Neural progenitor cell (in vitro differentiated cells): ENCODE measurements at regions not wholly inside any gene's neighbourhood (a gene's known extent, or its start where the extent isn't known, plus 50 kb on each side); places are given as distances from the start of the nearest gene placed in this dataset.

Experiments
- DNase-seq: peaks from one replicate; pipeline ENCODE4 v3.0.0-alpha.2; 2016; ENCODE audit warnings: low spot score
- H2AFZ ChIP-seq: fragments of 200-600 bp; sonication (generic); replicated peaks from 2 replicates; pipeline ENCODE4 v1.6.1; 2016; ENCODE audit warnings: antibody characterized with exemption
- H3F3A ChIP-seq: fragments of 200-600 bp; sonication (generic); 2 replicates; pipeline ENCODE4 v1.6.1; 2016; ENCODE audit warnings: antibody characterized with exemption, low read depth
- H3K27ac ChIP-seq: fragments of 200-600 bp; sonication (generic); 2 replicates; pipeline ENCODE4 v1.5.1; 2016; ENCODE audit warnings: mild to moderate bottlenecking
- H3K27me3 ChIP-seq: fragments of 200-600 bp; sonication (generic); 2 replicates; pipeline ENCODE4 v1.6.1; 2016; ENCODE audit warnings: mild to moderate bottlenecking, moderate library complexity
- H3K36me3 ChIP-seq: fragments of 200-600 bp; sonication (generic); 2 replicates; pipeline ENCODE4 v1.5.1; 2016
- H3K4me1 ChIP-seq: fragments of 200-600 bp; sonication (generic); 2 replicates; pipeline ENCODE4 v1.6.1; 2016; ENCODE audit warnings: mixed run types
- H3K4me2 ChIP-seq: fragments of 200-600 bp; sonication (generic); 2 replicates; pipeline ENCODE4 v1.6.1; 2016
- H3K4me3 ChIP-seq: fragments of 200-600 bp; sonication (generic); 2 replicates; pipeline ENCODE4 v1.5.1; 2016
- H3K79me2 ChIP-seq: fragments of 200-600 bp; sonication (generic); 2 replicates; pipeline ENCODE4 v1.6.1; 2016; ENCODE audit warnings: low read depth
- H3K9ac ChIP-seq: fragments of 200-600 bp; sonication (generic); 2 replicates; pipeline ENCODE4 v1.6.1; 2016
- H3K9me3 ChIP-seq: fragments of 200-600 bp; sonication (generic); 2 replicates; pipeline ENCODE4 v1.5.1; 2016; ENCODE audit warnings: low read depth
- H4K20me1 ChIP-seq: fragments of 200-600 bp; sonication (generic); 2 replicates; pipeline ENCODE4 v1.6.1; 2016; ENCODE audit warnings: low read depth
- H3K27ac Mint-ChIP-seq: 3 replicates; pipeline ENCODE4 v1.8.0; 2021; ENCODE audit warnings: mixed read lengths
- H3K27me3 Mint-ChIP-seq: 2 replicates; pipeline ENCODE4 v1.8.0; 2022; ENCODE audit warnings: low read depth, mild to moderate bottlenecking, inconsistent platforms, moderate library complexity, mixed read lengths; ENCODE audit not compliant: insufficient read depth
- H3K36me3 Mint-ChIP-seq: 3 replicates; pipeline ENCODE4 v1.8.0; 2021; ENCODE audit warnings: mixed read lengths
- H3K4me1 Mint-ChIP-seq: 3 replicates; pipeline ENCODE4 v1.8.0; 2021; ENCODE audit warnings: mixed read lengths
- H3K4me3 Mint-ChIP-seq: 3 replicates; pipeline ENCODE4 v1.8.0; 2021; ENCODE audit warnings: mild to moderate bottlenecking, moderate library complexity, mixed read lengths
- H3K9me3 Mint-ChIP-seq: 3 replicates; pipeline ENCODE4 v1.8.0; 2020; ENCODE audit warnings: mixed read lengths
- CTCF ChIP-seq: fragments of 200-600 bp; sonication (generic); IDR thresholded peaks from 2 replicates; pipeline ENCODE4 v1.5.1; 2017; ENCODE audit warnings: antibody characterized with exemption, mild to moderate bottlenecking
- EZH2 ChIP-seq: fragments of 200-600 bp; sonication (generic); IDR thresholded peaks from 2 replicates; pipeline ENCODE4 v1.6.1; 2017; ENCODE audit warnings: antibody characterized with exemption, mild to moderate bottlenecking, moderate library complexity
- EZH2phosphoT487 ChIP-seq: fragments of 200-600 bp; sonication (generic); IDR thresholded peaks from 2 replicates; pipeline ENCODE4 v1.6.1; 2017; ENCODE audit warnings: antibody characterized with exemption

- Histone ChIP-seq H3K9me3 (no peaks in the 10 kb centered on the region), H3K36me3 (no peaks in the 10 kb centered on the region), H3F3A (peaks cover 13% of the 10 kb centered on the region), H2AFZ (no peak overlapping the region), H3K4me3 (no peak overlapping the region), H3K27me3 (peaks cover 39% of the 10 kb centered on the region), H3K4me1 (no peaks in the 10 kb centered on the region), H3K27ac (no peak overlapping the region), H3K4me2 (no peak overlapping the region), H4K20me1 (no peaks in the 10 kb centered on the region), H3K9ac (no peak overlapping the region), H3K79me2 (no peaks in the 10 kb centered on the region)
- no peak overlapping the region for H3K27ac Mint-ChIP-seq
- peaks cover 25% of the 10 kb centered on the region for H3K4me1 Mint-ChIP-seq
- H3K9me3 Mint-ChIP-seq, result no peaks in the 10 kb centered on the region
- no peaks in the 10 kb centered on the region for H3K27me3 Mint-ChIP-seq
- DNase-seq, result no peak
- H3K4me3 Mint-ChIP-seq, result no peak overlapping the region
- no peaks in the 10 kb centered on the region for H3K36me3 Mint-ChIP-seq
- TF ChIP-seq EZH2phosphoT487 (no peak), EZH2 (no peak), CTCF (no peak)
Measured at GRCh38 chr3:43892061-43892460, 201.3 kb downstream of the ABHD5 start.

- no peaks in the 10 kb centered on the region for H3K27me3 Mint-ChIP-seq
- H3K36me3 Mint-ChIP-seq, result no peaks in the 10 kb centered on the region
- Histone ChIP-seq H3K36me3 (no peaks in the 10 kb centered on the region), H3K4me1 (no peaks in the 10 kb centered on the region), H3K4me2 (no peak overlapping the region), H3K9ac (no peak overlapping the region), H3F3A (peaks cover 13% of the 10 kb centered on the region), H4K20me1 (no peaks in the 10 kb centered on the region), H2AFZ (no peak overlapping the region), H3K79me2 (no peaks in the 10 kb centered on the region), H3K4me3 (no peak overlapping the region), H3K27me3 (peaks cover 39% of the 10 kb centered on the region), H3K27ac (no peak overlapping the region), H3K9me3 (no peaks in the 10 kb centered on the region)
- no peak for TF ChIP-seq EZH2
- TF ChIP-seq EZH2phosphoT487, result no peak
- DNase-seq, result no peak
- H3K4me3 Mint-ChIP-seq, result peak overlapping the region; percentile 47
- peaks cover 25% of the 10 kb centered on the region for H3K4me1 Mint-ChIP-seq
- H3K27ac Mint-ChIP-seq, result peak overlapping the region; percentile 40
- no peaks in the 10 kb centered on the region for H3K9me3 Mint-ChIP-seq
Measured at GRCh38 chr3:43892526-43892925, 201.8 kb downstream of the ABHD5 start.

GRCh38 chr3:43893727-43894126 is 203.0 kb downstream of the ABHD5 start:
- TF ChIP-seq CTCF (no peak), EZH2 (no peak), EZH2phosphoT487 (no peak)
- no peaks in the 10 kb centered on the region for H3K36me3 Mint-ChIP-seq
- DNase-seq, result no peak
- no peaks in the 10 kb centered on the region for H3K36me3 ChIP-seq
- H4K20me1 ChIP-seq, result no peaks in the 10 kb centered on the region
- H3K4me1 Mint-ChIP-seq, result peaks cover 25% of the 10 kb centered on the region
- H3K4me1 ChIP-seq, result no peaks in the 10 kb centered on the region
- no peaks in the 10 kb centered on the region for H3K79me2 ChIP-seq
- H3F3A ChIP-seq, result peaks cover 13% of the 10 kb centered on the region
- H3K4me3 Mint-ChIP-seq, result peak overlapping the region; percentile 82
- no peaks in the 10 kb centered on the region for H3K27me3 Mint-ChIP-seq
- H2AFZ ChIP-seq, result peak overlapping the region; percentile 94
- no peak overlapping the region for H3K27ac ChIP-seq
- H3K4me3 ChIP-seq, result peak overlapping the region; percentile 43
- H3K27me3 ChIP-seq, result peaks cover 39% of the 10 kb centered on the region
- H3K9ac ChIP-seq, result no peak overlapping the region
- H3K9me3 ChIP-seq, result no peaks in the 10 kb centered on the region
- H3K4me2 ChIP-seq, result peak overlapping the region; percentile 77
- no peaks in the 10 kb centered on the region for H3K9me3 Mint-ChIP-seq
- no peak overlapping the region for H3K27ac Mint-ChIP-seq

GRCh38 chr3:43894176-43895049 is 203.7 kb downstream of the ABHD5 start:
- no peaks in the 10 kb centered on the region for H3K9me3 ChIP-seq
- peak; percentile 93 for DNase-seq
- peaks cover 13% of the 10 kb centered on the region for H3F3A ChIP-seq
- no peaks in the 10 kb centered on the region for H3K36me3 ChIP-seq
- H3K27me3 ChIP-seq, result peaks cover 39% of the 10 kb centered on the region
- TF ChIP-seq EZH2, result no peak
- TF ChIP-seq CTCF, result peak; percentile 37
- TF ChIP-seq EZH2phosphoT487, result no peak
- no peak overlapping the region for H3K9ac ChIP-seq
- Mint-ChIP-seq H3K9me3 (peaks cover 2% of the 10 kb centered on the region), H3K4me3 (peak overlapping the region; percentile 82), H3K36me3 (no peaks in the 10 kb centered on the region), H3K4me1 (peaks cover 25% of the 10 kb centered on the region), H3K27ac (no peak overlapping the region), H3K27me3 (no peaks in the 10 kb centered on the region)
- H3K79me2 ChIP-seq, result no peaks in the 10 kb centered on the region
- peak overlapping the region; percentile 77 for H3K4me2 ChIP-seq
- H3K27ac ChIP-seq, result no peak overlapping the region
- no peaks in the 10 kb centered on the region for H3K4me1 ChIP-seq
- H2AFZ ChIP-seq, result peak overlapping the region; percentile 94
- peak overlapping the region; percentile 43 for H3K4me3 ChIP-seq
- no peaks in the 10 kb centered on the region for H4K20me1 ChIP-seq
